HEK293T (cell line): ENCODE measurements at regions not wholly inside any gene's neighbourhood (a gene's known extent, or its start where the extent isn't known, plus 50 kb on each side); places are given as distances from the start of the nearest gene placed in this dataset.

Source experiments
- BHLHE40 ChIP-seq: fragments of 450-650 bp; IDR thresholded peaks from 2 replicates; pipeline ENCODE4 v1.6.1; 2016; ENCODE audit warnings: mild to moderate bottlenecking, moderate library complexity, borderline replicate concordance
- ELF4 ChIP-seq: fragments of 450-650 bp; IDR thresholded peaks from 2 replicates; pipeline ENCODE4 v1.6.1; 2017; ENCODE audit warnings: antibody characterized with exemption
- FOXA1 ChIP-seq: fragments of 450-650 bp; IDR thresholded peaks from 2 replicates; pipeline ENCODE4 v1.6.1; 2016; ENCODE audit warnings: mild to moderate bottlenecking
- FOXK2 ChIP-seq: fragments of 450-650 bp; IDR thresholded peaks from 2 replicates; pipeline ENCODE4 v1.6.1; 2016; ENCODE audit warnings: mild to moderate bottlenecking
- HDGF ChIP-seq: fragments of 450-650 bp; IDR thresholded peaks from 2 replicates; pipeline ENCODE4 v1.6.1; 2017; ENCODE audit warnings: antibody characterized with exemption, borderline replicate concordance
- LEF1 ChIP-seq: fragments of 450-650 bp; IDR thresholded peaks from 2 replicates; pipeline ENCODE4 v1.6.1; 2017; ENCODE audit warnings: mild to moderate bottlenecking, borderline replicate concordance
- NFRKB ChIP-seq: fragments of 450-650 bp; IDR thresholded peaks from 2 replicates; pipeline ENCODE4 v1.6.1; 2016; ENCODE audit warnings: mild to moderate bottlenecking, moderate library complexity
- PKNOX1 ChIP-seq: fragments of 450-650 bp; IDR thresholded peaks from 2 replicates; pipeline ENCODE4 v1.6.1; 2016
- SP1 ChIP-seq: fragments of 450-650 bp; IDR thresholded peaks from 2 replicates; pipeline ENCODE4 v1.6.1; 2017
- SUZ12 ChIP-seq: fragments of 450-650 bp; IDR thresholded peaks from 2 replicates; pipeline ENCODE4 v1.6.1; 2016; ENCODE audit warnings: mild to moderate bottlenecking
- TARDBP ChIP-seq: fragments of 450-650 bp; IDR thresholded peaks from 2 replicates; pipeline ENCODE4 v1.6.1; 2016
- ZNF384 ChIP-seq: fragments of 450-650 bp; IDR thresholded peaks from 2 replicates; pipeline ENCODE4 v1.6.1; 2016

GRCh38 chr6:8652710-8653109 lies 217.4 kb upstream of the SLC35B3 start:
- TF ChIP-seq SP1 (no peak), PKNOX1 (no peak), FOXK2 (no peak), FOXA1 (no peak), ELF4 (no peak), ZNF384 (no peak), NFRKB (no peak), LEF1 (no peak), SUZ12 (no peak), BHLHE40 (no peak), HDGF (no peak), TARDBP (no peak)
